SK-N-SH (cell line): ENCODE measurements at regions not wholly inside any gene's neighbourhood (a gene's known extent, or its start where the extent isn't known, plus 50 kb on each side); places are given as distances from the start of the nearest gene placed in this dataset.

Experiments used
- FOXM1 ChIP-seq: IDR thresholded peaks from 2 replicates; pipeline ENCODE4 v1.4.0; 2012; ENCODE audit warnings: low read depth, mild to moderate bottlenecking
- RAD21 ChIP-seq: IDR thresholded peaks from 2 replicates; pipeline ENCODE4 v1.6.1; 2012; ENCODE audit warnings: mild to moderate bottlenecking, low read length
- SIN3A ChIP-seq: IDR thresholded peaks from 2 replicates; pipeline ENCODE4 v1.6.1; 2012; ENCODE audit warnings: low read depth, mild to moderate bottlenecking, low read length, moderate library complexity, borderline replicate concordance
- TAF1 ChIP-seq: IDR thresholded peaks from 2 replicates; pipeline ENCODE4 v1.6.1; 2012; ENCODE audit warnings: low read depth, mild to moderate bottlenecking, low read length, moderate library complexity, borderline replicate concordance
- TF ChIP-seq, protein P1 (sequence below): fragments of 150-350 bp; IDR thresholded peaks from 2 replicates; pipeline ENCODE4 v1.6.1; 2017; ENCODE audit warnings: antibody characterized with exemption, low read length, low read depth, borderline replicate concordance
- TF ChIP-seq, protein P2 (sequence below): fragments of 200-600 bp; sonication (generic); IDR thresholded peaks from 2 replicates; pipeline ENCODE4 v1.6.1; 2017; ENCODE audit warnings: antibody characterized with exemption, mild to moderate bottlenecking, moderate library complexity
- TF ChIP-seq, protein P3 (sequence below): IDR thresholded peaks from 2 replicates; pipeline ENCODE4 v1.4.0; 2012; ENCODE audit warnings: low read depth

DNA sequence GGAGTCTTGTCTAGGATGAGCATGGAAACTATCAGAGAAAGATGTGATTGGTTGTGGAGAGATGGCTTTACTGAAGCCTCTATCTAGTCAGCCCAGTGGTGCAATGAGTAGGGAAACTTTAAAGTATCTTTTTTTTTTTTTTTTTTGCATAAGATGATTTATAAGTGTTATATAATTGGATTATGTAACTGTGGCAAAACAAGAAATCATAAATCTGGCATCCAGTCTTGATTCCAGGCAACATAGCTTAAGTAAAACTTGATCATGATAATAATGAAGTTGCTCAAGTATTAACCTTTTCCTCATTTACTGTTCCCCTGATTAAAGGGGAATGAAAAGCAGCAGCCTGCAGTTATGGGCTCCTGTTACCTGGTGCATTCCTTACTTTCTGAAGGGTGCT lies 538.0 kb upstream of the ATP2B1 start:
- TF ChIP-seq, protein P1, sequence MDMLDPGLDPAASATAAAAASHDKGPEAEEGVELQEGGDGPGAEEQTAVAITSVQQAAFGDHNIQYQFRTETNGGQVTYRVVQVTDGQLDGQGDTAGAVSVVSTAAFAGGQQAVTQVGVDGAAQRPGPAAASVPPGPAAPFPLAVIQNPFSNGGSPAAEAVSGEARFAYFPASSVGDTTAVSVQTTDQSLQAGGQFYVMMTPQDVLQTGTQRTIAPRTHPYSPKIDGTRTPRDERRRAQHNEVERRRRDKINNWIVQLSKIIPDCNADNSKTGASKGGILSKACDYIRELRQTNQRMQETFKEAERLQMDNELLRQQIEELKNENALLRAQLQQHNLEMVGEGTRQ: no peak
- no peak for TF ChIP-seq SIN3A
- no peak for TF ChIP-seq RAD21
- no peak for TF ChIP-seq FOXM1
- TF ChIP-seq, protein P2, sequence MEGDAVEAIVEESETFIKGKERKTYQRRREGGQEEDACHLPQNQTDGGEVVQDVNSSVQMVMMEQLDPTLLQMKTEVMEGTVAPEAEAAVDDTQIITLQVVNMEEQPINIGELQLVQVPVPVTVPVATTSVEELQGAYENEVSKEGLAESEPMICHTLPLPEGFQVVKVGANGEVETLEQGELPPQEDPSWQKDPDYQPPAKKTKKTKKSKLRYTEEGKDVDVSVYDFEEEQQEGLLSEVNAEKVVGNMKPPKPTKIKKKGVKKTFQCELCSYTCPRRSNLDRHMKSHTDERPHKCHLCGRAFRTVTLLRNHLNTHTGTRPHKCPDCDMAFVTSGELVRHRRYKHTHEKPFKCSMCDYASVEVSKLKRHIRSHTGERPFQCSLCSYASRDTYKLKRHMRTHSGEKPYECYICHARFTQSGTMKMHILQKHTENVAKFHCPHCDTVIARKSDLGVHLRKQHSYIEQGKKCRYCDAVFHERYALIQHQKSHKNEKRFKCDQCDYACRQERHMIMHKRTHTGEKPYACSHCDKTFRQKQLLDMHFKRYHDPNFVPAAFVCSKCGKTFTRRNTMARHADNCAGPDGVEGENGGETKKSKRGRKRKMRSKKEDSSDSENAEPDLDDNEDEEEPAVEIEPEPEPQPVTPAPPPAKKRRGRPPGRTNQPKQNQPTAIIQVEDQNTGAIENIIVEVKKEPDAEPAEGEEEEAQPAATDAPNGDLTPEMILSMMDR: no peak
- no peak for TF ChIP-seq TAF1
- TF ChIP-seq, protein P3, sequence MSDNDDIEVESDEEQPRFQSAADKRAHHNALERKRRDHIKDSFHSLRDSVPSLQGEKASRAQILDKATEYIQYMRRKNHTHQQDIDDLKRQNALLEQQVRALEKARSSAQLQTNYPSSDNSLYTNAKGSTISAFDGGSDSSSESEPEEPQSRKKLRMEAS: no peak
